Smooth muscle cell (in vitro differentiated cells): ENCODE measurements at regions not wholly inside any gene's neighbourhood (a gene's known extent, or its start where the extent isn't known, plus 50 kb on each side); places are given as distances from the start of the nearest gene placed in this dataset.
"Not testable (repeated sequence)": the region's sequence is repeated elsewhere in the genome, so short reads cannot be mapped to it uniquely, and the experiment has no call there.

Experiments
- DNase-seq: peaks from one replicate; lab custom pipeline; 2025; ENCODE audit not compliant: unreplicated experiment; lab: John Stamatoyannopoulos, UW
- H2AFZ ChIP-seq: fragments of 200-600 bp; sonication (generic); 2 replicates; pipeline ENCODE4 v1.6.0; 2016; ENCODE audit warnings: antibody characterized with exemption, low read depth, mild to moderate bottlenecking
- H3F3A ChIP-seq: fragments of 200-600 bp; sonication (generic); 2 replicates; pipeline ENCODE4 v1.6.0; 2017; ENCODE audit warnings: antibody characterized with exemption, low read depth
- H3K27ac ChIP-seq: fragments of 200-600 bp; sonication (generic); 2 replicates; pipeline ENCODE4 v1.5.1; 2016; ENCODE audit warnings: low read depth, mild to moderate bottlenecking
- H3K27me3 ChIP-seq: fragments of 200-600 bp; sonication (generic); 2 replicates; pipeline ENCODE4 v1.6.1; 2016; ENCODE audit warnings: low read depth, mild to moderate bottlenecking
- H3K36me3 ChIP-seq: fragments of 200-600 bp; sonication (generic); 2 replicates; pipeline ENCODE4 v1.5.1; 2016; ENCODE audit warnings: low read depth
- H3K4me1 ChIP-seq: fragments of 200-600 bp; sonication (generic); 2 replicates; pipeline ENCODE4 v1.5.1; 2016; ENCODE audit warnings: low read depth
- H3K4me2 ChIP-seq: fragments of 200-600 bp; sonication (generic); 2 replicates; pipeline ENCODE4 v1.6.0; 2016; ENCODE audit warnings: mild to moderate bottlenecking
- H3K4me3 ChIP-seq: fragments of 200-600 bp; sonication (generic); 2 replicates; pipeline ENCODE4 v1.5.1; 2016; ENCODE audit warnings: mild to moderate bottlenecking
- H3K79me2 ChIP-seq: fragments of 200-600 bp; sonication (generic); 2 replicates; pipeline ENCODE4 v1.6.0; 2016; ENCODE audit warnings: low read depth, mild to moderate bottlenecking
- H3K9ac ChIP-seq: fragments of 200-600 bp; sonication (generic); 2 replicates; pipeline ENCODE4 v1.6.0; 2016; ENCODE audit warnings: low read depth
- H3K9me3 ChIP-seq: fragments of 200-600 bp; sonication (generic); replicated peaks from 2 replicates; pipeline ENCODE4 v1.5.1; 2016; ENCODE audit warnings: low read depth
- H4K20me1 ChIP-seq: fragments of 200-600 bp; sonication (generic); 2 replicates; pipeline ENCODE4 v1.6.0; 2016; ENCODE audit warnings: low read depth
- CTCF ChIP-seq: fragments of 200-600 bp; sonication (generic); IDR thresholded peaks from 2 replicates; pipeline ENCODE4 v1.5.1; 2017; ENCODE audit warnings: borderline replicate concordance, mild to moderate bottlenecking, antibody characterized with exemption; ENCODE audit not compliant: insufficient read depth, poor library complexity, severe bottlenecking
- WGBS: methylation state at CpG from one replicate; pipeline ENCODE4 v1.1.7; 2016; ENCODE audit warnings: low lambda C conversion rate; 5-methylcytosine and 5-hydroxymethylcytosine counted together

- Histone ChIP-seq H3K27ac (no peak overlapping the region), H3K27me3 (no peaks in the 10 kb centered on the region), H3K4me1 (no peaks in the 10 kb centered on the region), H3K9me3 (peaks cover 29% of the 10 kb centered on the region), H3F3A (no peaks in the 10 kb centered on the region), H4K20me1 (no peaks in the 10 kb centered on the region), H2AFZ (no peak overlapping the region), H3K36me3 (no peaks in the 10 kb centered on the region), H3K4me3 (no peak overlapping the region), H3K9ac (no peak overlapping the region), H3K4me2 (no peak overlapping the region), H3K79me2 (no peaks in the 10 kb centered on the region)
- WGBS = 48% methylated on average over 2 of the region's 2 CpGs
- no peak for DNase-seq
- no peak for TF ChIP-seq CTCF
Observed at GRCh38 chr7:63065684-63066083, 933.0 kb upstream of the ZNF722 start.

GRCh38 chr7:63066235-63066634 is 932.4 kb upstream of the ZNF722 start:
- not testable (repeated sequence) for H3K79me2 ChIP-seq, H2AFZ ChIP-seq, H4K20me1 ChIP-seq, H3K4me1 ChIP-seq, H3K4me3 ChIP-seq, H3K27ac ChIP-seq, H3K9ac ChIP-seq, DNase-seq, H3K4me2 ChIP-seq, H3F3A ChIP-seq, H3K27me3 ChIP-seq, H3K36me3 ChIP-seq
- 49% methylated on average over 4 of the region's 4 CpGs for WGBS
- peaks cover 29% of the 10 kb centered on the region for H3K9me3 ChIP-seq

GRCh38 chr7:63067897-63068585 is 930.6 kb upstream of the ZNF722 start:
- WGBS = 88% methylated on average over 42 of the region's 42 CpGs
- no peaks in the 10 kb centered on the region for H3F3A ChIP-seq
- peaks cover 32% of the 10 kb centered on the region for H3K9me3 ChIP-seq

GRCh38 chr7:63070696-63071095 is 928.0 kb upstream of the ZNF722 start:
- no peak overlapping the region for H3K27ac ChIP-seq
- H3K4me3 ChIP-seq = no peak overlapping the region
- H3K36me3 ChIP-seq = no peaks in the 10 kb centered on the region
- H3K27me3 ChIP-seq = no peaks in the 10 kb centered on the region
- H3K4me2 ChIP-seq = no peak overlapping the region
- no peaks in the 10 kb centered on the region for H3K4me1 ChIP-seq
- TF ChIP-seq CTCF = no peak
- DNase-seq = no peak
- no peak overlapping the region for H2AFZ ChIP-seq
- peaks cover 26% of the 10 kb centered on the region for H3K9me3 ChIP-seq
- 56% methylated on average over 6 of the region's 6 CpGs for WGBS
- H3K79me2 ChIP-seq = no peaks in the 10 kb centered on the region
- no peak overlapping the region for H3K9ac ChIP-seq
- H4K20me1 ChIP-seq = no peaks in the 10 kb centered on the region
- H3F3A ChIP-seq = no peaks in the 10 kb centered on the region

More at GRCh38 chr7:63067897-63068585, 930.6 kb upstream of the ZNF722 start:
- Histone ChIP-seq H2AFZ (no peak overlapping the region), H3K27me3 (no peaks in the 10 kb centered on the region), H3K4me3 (no peak overlapping the region), H3K79me2 (no peaks in the 10 kb centered on the region), H4K20me1 (no peaks in the 10 kb centered on the region), H3K4me2 (no peak overlapping the region), H3K4me1 (no peaks in the 10 kb centered on the region), H3K27ac (no peak overlapping the region), H3K9ac (no peak overlapping the region), H3K36me3 (no peaks in the 10 kb centered on the region)
- no peak for TF ChIP-seq CTCF
- no peak for DNase-seq
